ENCODE measurements at regions not wholly inside any gene's neighbourhood (a gene's known extent, or its start where the extent isn't known, plus 50 kb on each side); places are given as distances from the start of the nearest gene placed in this dataset.

DNA sequence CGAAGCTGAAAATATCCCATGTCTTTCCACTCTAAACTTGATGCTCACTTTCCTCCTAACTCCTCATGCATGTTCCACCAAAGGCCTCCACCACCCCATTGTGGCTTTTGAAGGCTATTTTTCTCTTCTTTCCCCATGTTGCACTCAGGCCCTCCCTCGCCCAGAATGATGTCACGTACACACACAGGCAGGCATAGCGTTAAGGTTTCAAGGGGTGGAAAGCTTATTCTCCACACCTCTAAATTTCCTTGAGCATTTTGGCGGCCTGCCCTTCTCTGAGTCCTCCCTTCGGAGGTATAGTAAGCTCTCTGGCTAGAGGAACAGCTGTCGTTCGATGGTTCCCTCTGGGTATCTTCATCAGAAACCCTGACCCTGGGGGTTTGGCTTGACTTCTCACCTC lies 673.5 kb downstream of the ACTL7B start:
- Mint-ChIP-seq H3K4me3 (ENCODE audit: unreplicated experiment) (no peak overlapping the region), H3K27me3 (ENCODE audit: unreplicated experiment) (no peaks in the 10 kb centered on the region), H3K36me3 (ENCODE audit: unreplicated experiment) (no peaks in the 10 kb centered on the region), H3K27ac (ENCODE audit: unreplicated experiment) (no peak overlapping the region), H3K4me1 (ENCODE audit: unreplicated experiment) (peaks cover 13% of the 10 kb centered on the region), H3K9me3 (ENCODE audit: unreplicated experiment) (peaks cover 6% of the 10 kb centered on the region)
- no peak for TF ChIP-seq CTCF (IDR thresholded peaks at IDR 0.05)
- DNase-seq (ENCODE audit: extremely low spot score, unreplicated experiment) = no peak

DNA sequence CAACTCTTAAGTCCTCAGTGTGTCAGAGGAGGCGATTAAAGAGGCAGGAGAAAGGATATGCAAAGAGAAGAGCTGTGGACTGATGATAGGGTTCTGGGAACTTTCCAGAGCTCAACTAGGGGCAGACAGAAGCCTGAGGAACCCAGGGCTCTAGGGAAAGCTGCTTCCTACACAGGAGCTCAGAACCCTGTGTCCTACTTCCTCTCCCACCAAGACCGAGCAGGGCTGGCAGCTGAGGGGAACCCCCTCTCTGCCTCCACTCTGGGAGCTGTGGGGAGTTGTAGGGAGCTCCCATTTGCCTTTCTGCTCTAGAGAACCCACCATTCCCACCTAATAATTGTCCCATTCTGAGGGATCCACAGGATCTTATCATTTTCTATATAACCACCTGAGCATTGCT lies 674.3 kb downstream of the ACTL7B start:
- no peaks in the 10 kb centered on the region for H3K27me3 Mint-ChIP-seq (ENCODE audit: unreplicated experiment)
- TF ChIP-seq CTCF (IDR thresholded peaks at IDR 0.05) = no peak
- no peak overlapping the region for H3K27ac Mint-ChIP-seq (ENCODE audit: unreplicated experiment)
- no peaks in the 10 kb centered on the region for H3K36me3 Mint-ChIP-seq (ENCODE audit: unreplicated experiment)
- peaks cover 6% of the 10 kb centered on the region for H3K9me3 Mint-ChIP-seq (ENCODE audit: unreplicated experiment)
- H3K4me1 Mint-ChIP-seq (ENCODE audit: unreplicated experiment) = peaks cover 8% of the 10 kb centered on the region
- no peak overlapping the region for H3K4me3 Mint-ChIP-seq (ENCODE audit: unreplicated experiment)
- no peak for DNase-seq (ENCODE audit: extremely low spot score, unreplicated experiment)

DNA sequence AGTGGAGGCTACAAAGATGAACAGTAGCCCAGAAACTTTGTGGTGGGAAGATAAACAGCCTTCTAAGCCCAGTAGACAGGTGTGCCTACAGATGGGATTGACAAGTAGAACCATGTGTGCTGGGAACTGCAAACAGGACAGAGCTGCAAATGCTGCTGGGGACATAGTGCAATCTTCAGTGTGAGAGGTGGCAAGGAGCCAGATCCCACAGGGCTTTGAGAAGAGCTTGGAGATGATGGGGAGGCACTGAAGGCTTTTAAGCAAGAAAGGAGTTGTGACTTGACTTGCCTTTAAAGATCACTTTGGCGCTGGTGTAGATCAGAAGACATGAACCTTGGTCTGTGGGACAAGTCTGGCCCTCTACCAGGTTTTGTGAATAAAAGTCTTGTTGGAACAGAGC lies 675.2 kb downstream of the ACTL7B start:
- Mint-ChIP-seq H3K27me3 (ENCODE audit: unreplicated experiment) (no peaks in the 10 kb centered on the region), H3K36me3 (ENCODE audit: unreplicated experiment) (no peaks in the 10 kb centered on the region), H3K4me1 (ENCODE audit: unreplicated experiment) (peaks cover 8% of the 10 kb centered on the region), H3K4me3 (ENCODE audit: unreplicated experiment) (no peak overlapping the region), H3K9me3 (ENCODE audit: unreplicated experiment) (peaks cover 9% of the 10 kb centered on the region), H3K27ac (ENCODE audit: unreplicated experiment) (no peak overlapping the region)
- TF ChIP-seq CTCF (IDR thresholded peaks at IDR 0.05) = no peak
- DNase-seq (ENCODE audit: extremely low spot score, unreplicated experiment) = no peak

DNA sequence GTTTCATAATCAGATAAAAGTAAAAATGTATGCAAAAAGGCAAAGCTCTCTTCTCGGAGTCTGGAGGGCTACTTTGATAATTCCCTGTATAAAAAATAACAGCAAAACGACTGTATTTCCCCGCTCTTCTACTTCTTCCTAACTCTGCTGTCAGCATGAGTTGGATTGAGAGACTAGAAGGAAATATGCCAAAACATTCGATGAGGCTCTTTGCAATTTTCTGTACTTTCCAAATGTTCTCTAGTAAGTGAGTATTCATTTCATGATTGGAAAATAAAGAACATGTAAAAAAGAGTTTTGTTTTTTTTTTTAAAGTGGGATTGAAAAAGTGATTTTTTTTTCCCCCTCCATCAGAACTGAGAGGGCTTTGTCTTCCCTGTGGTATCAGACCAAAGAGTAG lies 677.5 kb downstream of the ACTL7B start:
- H3K27ac Mint-ChIP-seq (ENCODE audit: unreplicated experiment) = no peak overlapping the region
- no peaks in the 10 kb centered on the region for H3K36me3 Mint-ChIP-seq (ENCODE audit: unreplicated experiment)
- no peaks in the 10 kb centered on the region for H3K27me3 Mint-ChIP-seq (ENCODE audit: unreplicated experiment)
- no peak for TF ChIP-seq CTCF (IDR thresholded peaks at IDR 0.05)
- peaks cover 6% of the 10 kb centered on the region for H3K4me1 Mint-ChIP-seq (ENCODE audit: unreplicated experiment)
- peaks cover 3% of the 10 kb centered on the region for H3K9me3 Mint-ChIP-seq (ENCODE audit: unreplicated experiment)
- no peak overlapping the region for H3K4me3 Mint-ChIP-seq (ENCODE audit: unreplicated experiment)
- DNase-seq (ENCODE audit: extremely low spot score, unreplicated experiment) = no peak

DNA sequence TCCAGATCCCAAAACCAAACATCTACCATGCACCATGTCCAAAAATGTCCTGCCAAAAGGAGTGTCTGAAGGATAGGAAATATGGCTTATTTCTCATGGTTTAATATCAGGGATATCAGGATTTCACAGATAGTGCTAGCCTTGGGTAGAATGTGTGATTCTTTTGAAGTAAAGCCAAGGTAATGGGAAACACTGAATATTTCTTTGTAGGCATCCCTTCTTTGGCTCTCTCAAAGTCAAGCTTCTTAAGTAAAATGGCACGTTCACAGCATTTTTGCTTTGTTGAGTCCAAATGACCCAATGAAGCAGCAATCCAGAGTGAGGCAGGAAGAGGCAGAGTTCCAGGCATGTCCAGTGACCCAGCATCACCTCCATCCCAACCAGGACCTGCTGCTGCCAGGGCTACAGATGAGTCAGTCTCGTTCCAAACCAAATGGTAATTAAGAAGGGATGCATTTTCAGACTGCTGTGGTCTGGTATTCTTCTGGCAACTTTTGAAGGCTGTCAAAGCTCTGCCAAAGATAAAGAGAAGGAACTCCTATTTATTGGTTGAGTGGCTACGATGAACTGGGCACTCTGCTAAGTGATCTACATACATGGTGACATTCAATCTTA lies 678.8 kb upstream of the KLF4 start:
- Mint-ChIP-seq H3K4me1 (ENCODE audit: unreplicated experiment) (peaks cover 9% of the 10 kb centered on the region), H3K27me3 (ENCODE audit: unreplicated experiment) (no peaks in the 10 kb centered on the region), H3K36me3 (ENCODE audit: unreplicated experiment) (no peaks in the 10 kb centered on the region), H3K27ac (ENCODE audit: unreplicated experiment) (no peak overlapping the region), H3K9me3 (ENCODE audit: unreplicated experiment) (peaks cover 11% of the 10 kb centered on the region), H3K4me3 (ENCODE audit: unreplicated experiment) (no peak overlapping the region)
- TF ChIP-seq CTCF (IDR thresholded peaks at IDR 0.05) = no peak
- no peak for DNase-seq (ENCODE audit: extremely low spot score, unreplicated experiment)

Data from osteocyte (in vitro differentiated cells).